Heart left ventricle (tissue), 13 donors: ENCODE measurements at regions not wholly inside any gene's neighbourhood (a gene's known extent, or its start where the extent isn't known, plus 50 kb on each side); places are given as distances from the start of the nearest gene placed in this dataset.

ENCODE experiments used
- CTCF ChIP-seq, 12 donors: fragments of 200-600 bp; sonication (generic) in 4 of 12; IDR thresholded peaks; one replicate each; pipeline versions ENCODE4 v1.5.0 to v1.8.0; 2018 to 2022; ENCODE audit warnings: antibody characterized with exemption in 12 of 12, mild to moderate bottlenecking in 5 of 12
- POLR2A ChIP-seq, 2 donors: fragments of 450-650 bp; IDR thresholded peaks; one replicate each; pipeline ENCODE4 v1.6.1; 2017; ENCODE audit warnings: antibody characterized with exemption in 2 of 2, mild to moderate bottlenecking in 2 of 2, moderate library complexity in 2 of 2
- donor health status: ischemic (EF 13 %, LVEDD 7.1; RV severe dilation, severe dysfunction).
- donor health status: DM: no; HTN: yes; CAD: no.
- donor health status: DM: no; HTN: no; CAD: no.
- donor health status: ischemic (EF 25% LVEDD 6.9; RV normal size, moderate dysfunction).
- donor health status: ischemic (EF 25% LVEDD 5.7; RV mildly dilated, moderate dysfunction).
- donor health status: ischemic (EF 35%, LVEDD 5.7; RV mildly dilated, moderate dysfunction).
- donor health status: nonischemic (EF 11% LVEDD 7.7; RV severe dilation, severe dysfunction).
- donor health status: DM: yes; HTN: yes; CAD: no.
- donor health status: PGD.
- donor health status: ischemic (EF 29% LVEDD 5.4; RV normal size, mild dysfunction).
- donor health status: nonischemic (EF 23%, LVEDD 6.1; RV moderate dilation, normal function).

GRCh38 chr12:28127455-28127854, 62.8 kb upstream of the CCDC91 start:
- TF ChIP-seq CTCF (IDR thresholded peaks at IDR 0.05) (no peak), POLR2A (IDR thresholded peaks at IDR 0.05) (no peak)
